Activated CD4-positive, alpha-beta T cell treated with anti-CD3 and anti-CD28 coated beads, Interleukin-2, Interleukin-4, amounts not matched to agents 100 ng/mL and 50 ng/mL, durations not matched to agents 16 hours and 8 hours (primary cell): ENCODE measurements at regions not wholly inside any gene's neighbourhood (a gene's known extent, or its start where the extent isn't known, plus 50 kb on each side); places are given as distances from the start of the nearest gene placed in this dataset.
A peak's percentile ranks its signal among the peaks of the same experiment; 100 is the strongest.
"Not testable (repeated sequence)": the region's sequence is repeated elsewhere in the genome, so short reads cannot be mapped to it uniquely, and the experiment has no call there.

Experiments used
- DNase-seq: peaks from one replicate; pipeline ENCODE4 v3.0.0-alpha.2; 2020; ENCODE audit warnings: low spot score

GRCh38 chr2:144617171-144617570 is 97.3 kb upstream of the ZEB2 start:
- DNase-seq: not testable (repeated sequence)

GRCh38 chr2:144615866-144616565 is 96.1 kb upstream of the ZEB2 start:
- DNase-seq: no peak

GRCh38 chr2:144607891-144608521 is 88.1 kb upstream of the ZEB2 start:
- no peak for DNase-seq

GRCh38 chr2:144607099-144607498 is 87.2 kb upstream of the ZEB2 start:
- no peak for DNase-seq

DNA sequence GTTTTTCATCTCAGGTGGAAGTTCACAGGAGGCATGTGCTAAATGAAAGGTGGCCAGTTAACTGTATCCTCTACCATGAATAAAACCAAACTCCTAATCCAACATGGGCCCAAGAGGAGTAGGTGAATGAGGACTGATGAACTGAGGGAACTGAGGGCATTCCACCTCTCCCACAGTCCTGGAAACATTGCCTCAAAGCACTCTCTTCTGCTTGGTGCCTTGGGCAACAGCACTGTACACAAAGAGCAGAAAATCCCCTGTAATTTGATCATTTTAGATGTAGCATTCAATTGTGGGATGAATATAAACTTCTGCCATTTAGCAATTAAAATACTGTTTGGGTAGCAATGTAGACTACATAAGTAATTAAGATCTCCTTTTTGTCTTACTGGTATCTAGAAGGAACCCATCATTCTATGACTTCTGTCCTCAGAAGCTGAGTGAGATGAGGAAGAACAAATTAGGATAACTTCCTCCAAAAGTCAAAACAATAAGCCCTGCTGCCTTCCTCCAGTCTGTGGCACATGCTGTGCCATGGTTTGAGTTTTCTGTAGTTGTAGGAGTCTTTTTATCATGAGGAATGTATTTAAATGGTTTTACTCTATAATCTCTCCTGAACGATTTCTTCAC is 86.7 kb upstream of the ZEB2 start:
- DNase-seq: no peak

- DNase-seq: no peak
Measured at GRCh38 chr2:144605231-144605840, 85.4 kb upstream of the ZEB2 start.

GRCh38 chr2:144603334-144603733 is 83.4 kb upstream of the ZEB2 start:
- no peak for DNase-seq

- no peak for DNase-seq
Measured at GRCh38 chr2:144598906-144599305, 79.0 kb upstream of the ZEB2 start.

GRCh38 chr2:144597894-144598593 is 78.1 kb upstream of the ZEB2 start:
- no peak for DNase-seq

DNA sequence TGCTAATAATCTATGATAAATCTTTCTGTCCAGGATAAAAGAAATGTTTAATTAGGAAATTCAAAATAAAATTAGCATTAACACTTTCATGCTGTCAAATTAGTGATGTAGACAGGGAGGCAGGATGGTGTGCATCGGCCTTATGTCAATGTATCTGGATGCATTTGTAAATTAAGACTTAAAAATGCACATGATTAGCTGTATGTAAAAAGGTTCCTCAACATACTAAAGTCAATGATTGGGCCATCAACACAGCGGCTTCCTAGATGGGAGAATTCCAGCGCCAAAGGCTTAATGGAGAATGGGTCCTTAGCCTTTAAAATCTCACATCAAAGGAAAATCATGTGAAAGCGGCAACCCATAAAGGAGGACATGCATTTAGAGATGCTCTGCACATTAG is 77.5 kb upstream of the ZEB2 start:
- no peak for DNase-seq

DNA sequence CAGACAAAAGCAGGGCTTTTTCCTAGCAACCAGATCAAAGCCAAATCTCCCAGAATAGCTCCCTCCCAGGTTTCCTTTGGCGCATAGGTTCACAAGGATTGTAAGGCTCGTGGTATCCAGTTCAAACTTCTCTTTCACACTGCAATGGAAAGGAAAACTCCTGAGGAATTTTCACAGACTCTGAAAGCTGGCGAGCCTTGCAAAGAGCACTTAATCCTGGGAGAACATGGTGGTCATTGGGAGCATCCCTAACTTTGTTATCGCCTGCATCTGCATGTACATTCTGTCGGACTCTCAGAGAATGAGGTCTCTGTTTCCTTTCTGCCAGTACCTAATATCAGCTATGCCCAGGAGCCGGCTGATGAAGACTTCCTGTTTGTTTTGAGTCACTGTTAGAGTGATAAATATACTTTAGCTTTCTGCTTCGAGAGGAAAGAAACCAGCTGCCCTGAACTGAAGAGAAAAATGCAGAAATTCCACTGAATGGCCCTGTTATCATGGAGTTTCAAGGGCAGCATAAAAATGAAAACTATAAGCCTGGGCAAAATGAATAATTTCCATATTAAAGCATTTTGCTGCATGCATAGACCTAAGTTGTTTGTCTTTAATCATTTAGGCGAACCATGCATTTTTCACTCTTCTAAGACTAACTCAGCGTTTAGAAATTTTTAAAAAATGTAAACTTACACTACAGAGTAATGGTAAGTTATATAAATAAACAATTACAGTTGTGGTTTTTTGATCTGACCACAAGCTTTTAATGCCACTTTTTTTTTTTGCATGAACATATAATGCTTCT is 76.4 kb upstream of the ZEB2 start:
- peak; percentile 10 for DNase-seq

GRCh38 chr2:144595686-144596072 is 75.8 kb upstream of the ZEB2 start:
- no peak for DNase-seq

DNA sequence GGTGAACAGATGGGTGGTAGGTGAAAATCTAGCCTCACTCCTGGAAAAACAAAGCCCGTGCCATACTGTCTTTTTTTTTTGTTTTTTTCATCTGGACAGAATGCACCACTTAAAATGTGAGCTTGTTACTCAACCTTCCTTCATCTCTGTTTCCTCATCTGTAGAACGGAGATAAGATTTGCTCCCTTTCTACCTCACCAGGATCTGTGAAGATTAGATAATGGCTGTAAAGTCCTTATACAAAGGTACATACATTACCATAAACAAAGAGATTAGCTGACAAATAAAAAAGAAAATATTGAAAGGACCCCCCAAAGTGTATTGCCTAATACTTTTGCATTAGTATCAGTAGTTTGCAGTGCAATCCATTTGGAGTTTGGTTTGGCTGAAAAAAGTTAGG is 75.4 kb upstream of the ZEB2 start:
- no peak for DNase-seq

DNA sequence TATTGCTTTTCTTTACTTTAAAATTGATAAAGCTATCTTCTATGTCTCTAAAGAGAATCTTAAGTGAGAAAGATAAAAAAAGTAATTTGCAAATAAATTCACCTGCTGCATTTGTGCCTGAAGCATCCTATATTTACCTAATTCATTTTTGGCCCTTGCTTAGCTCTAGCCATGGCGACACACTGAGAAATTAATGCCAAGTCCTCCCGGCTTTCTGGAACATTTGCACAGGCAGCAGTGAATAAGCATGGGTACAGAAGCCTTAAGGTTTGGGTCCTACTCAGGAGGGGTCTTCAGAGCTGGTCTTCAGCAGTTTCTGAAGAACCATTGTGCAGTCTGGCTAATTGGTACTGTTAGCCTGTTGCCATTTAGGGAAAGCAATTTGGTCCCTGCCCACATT is 73.9 kb upstream of the ZEB2 start:
- DNase-seq: no peak

- DNase-seq: no peak
Measured at GRCh38 chr2:144592500-144593256, 72.8 kb upstream of the ZEB2 start.

GRCh38 chr2:144587306-144587705 is 67.4 kb upstream of the ZEB2 start:
- no peak for DNase-seq

- no peak for DNase-seq
Measured at GRCh38 chr2:144586476-144586875, 66.6 kb upstream of the ZEB2 start.

DNA sequence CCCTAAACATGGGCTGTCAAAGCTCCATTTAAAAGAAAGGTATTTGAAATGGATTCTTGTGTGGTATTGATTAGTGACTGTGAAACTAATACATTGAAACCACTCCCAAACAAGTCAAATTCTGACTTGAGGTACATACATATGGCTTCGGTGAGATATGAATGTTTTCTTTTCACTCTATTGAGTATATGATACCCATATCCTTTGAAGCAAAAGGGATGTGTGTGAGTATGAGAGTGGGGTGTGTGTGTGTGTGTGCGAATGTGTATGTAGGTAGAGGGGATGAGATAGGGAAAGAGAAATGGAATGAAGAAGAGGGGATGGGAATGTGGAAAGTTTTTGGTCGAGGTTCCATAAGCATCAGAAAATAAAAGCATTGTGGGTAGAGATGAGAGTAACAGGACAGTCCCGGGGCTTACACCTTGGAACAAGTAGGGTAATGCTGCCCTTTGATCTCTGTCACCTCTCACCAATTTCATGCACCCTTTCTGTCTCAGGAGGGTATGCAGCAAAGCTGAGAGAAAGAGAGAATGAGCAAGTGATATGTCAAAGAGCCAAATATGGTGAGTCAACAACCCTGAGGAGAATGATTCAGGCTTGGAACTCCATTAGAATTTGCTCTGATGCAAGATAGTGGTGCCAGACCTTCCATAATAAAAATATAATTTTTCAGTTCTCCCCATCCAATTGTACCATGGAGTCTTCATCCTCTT is 64.0 kb upstream of the ZEB2 start:
- peak; percentile 25 for DNase-seq

DNA sequence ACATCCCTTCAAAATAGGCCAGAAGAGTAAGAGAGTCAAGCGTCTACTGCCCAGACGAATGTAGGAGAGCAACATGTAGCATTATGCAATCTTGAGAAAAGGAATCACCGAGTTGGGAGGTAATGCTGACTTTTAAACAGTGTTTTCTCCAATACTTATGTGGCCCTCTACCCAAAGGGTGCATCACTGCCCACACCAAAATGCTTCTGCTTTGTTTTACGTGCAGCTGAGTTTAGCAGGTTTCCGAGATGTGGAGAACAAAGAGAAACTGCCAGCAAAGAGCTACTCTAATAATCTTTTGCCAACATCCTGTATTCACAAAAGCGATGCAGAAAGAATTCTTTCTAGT is 63.4 kb upstream of the ZEB2 start:
- no peak for DNase-seq

DNA sequence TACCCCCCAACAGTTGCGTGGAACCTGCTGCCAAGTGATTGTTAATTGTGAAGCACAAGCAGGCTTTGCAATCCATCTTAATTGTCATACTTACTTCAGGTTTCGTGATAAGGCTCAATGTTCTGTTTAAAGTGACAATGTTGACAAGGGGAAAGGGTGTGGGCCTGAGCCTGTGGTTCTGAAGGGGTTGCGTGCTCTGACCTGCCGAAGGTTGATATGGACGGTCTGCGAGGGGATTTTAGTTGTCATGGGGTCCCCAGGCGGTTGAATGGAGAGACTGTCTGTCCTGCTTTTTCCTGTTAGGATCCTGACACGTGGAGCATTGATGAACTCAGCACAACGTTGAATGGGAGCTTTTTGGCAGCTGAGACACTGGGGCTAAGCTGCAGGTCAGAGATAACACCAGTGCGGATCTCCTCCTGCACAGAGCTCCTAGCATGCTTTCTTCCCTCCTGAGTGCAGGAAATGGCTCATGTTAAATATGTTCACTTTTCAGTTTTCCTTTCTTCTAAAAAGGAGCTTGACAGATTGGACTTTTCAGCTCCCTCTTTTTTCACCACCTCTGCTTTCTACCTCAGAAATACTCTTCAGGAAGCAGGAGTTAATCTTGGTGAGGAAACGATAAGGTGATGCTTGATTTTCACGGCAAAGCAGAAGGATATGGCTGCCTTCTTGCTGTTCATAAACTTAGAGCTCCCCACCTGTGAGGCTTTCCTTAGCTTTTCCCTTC is 62.9 kb upstream of the ZEB2 start:
- DNase-seq: no peak
